Lower leg skin (tissue), 4 donors: ENCODE measurements at regions not wholly inside any gene's neighbourhood (a gene's known extent, or its start where the extent isn't known, plus 50 kb on each side); places are given as distances from the start of the nearest gene placed in this dataset.

Experiments used
- DNase-seq, 2 donors: peaks; one replicate each; pipeline ENCODE4 v3.0.0-alpha.2; 2019; ENCODE audit warnings: low spot score in 2 of 2
- H3K4me3 ChIP-seq: fragments of 200-600 bp; sonication (generic); 2 replicates; pipeline ENCODE4 v1.5.1; 2017; ENCODE audit warnings: mild to moderate bottlenecking, low read depth; ENCODE audit not compliant: poor library complexity, severe bottlenecking
- CTCF ChIP-seq, 3 donors: fragments of 450-650 bp; IDR thresholded peaks; one replicate each; pipeline ENCODE4 v1.5.1; 2016; ENCODE audit warnings: antibody characterized with exemption in 3 of 3, mild to moderate bottlenecking in 3 of 3, moderate library complexity in 2 of 3
- POLR2A ChIP-seq, 2 donors: fragments of 450-650 bp; IDR thresholded peaks; one replicate each; pipeline ENCODE4 v1.6.1; 2016 to 2017; ENCODE audit warnings: antibody characterized with exemption in 2 of 2, mild to moderate bottlenecking in 1 of 2, moderate library complexity in 1 of 2
- WGBS, 2 donors: methylation state at CpG; one replicate each; pipeline ENCODE4 v1.1.5; 2018; 5-methylcytosine and 5-hydroxymethylcytosine counted together
- intact Hi-C: fragments of 100-400 bp; cut with DNase I; formaldehyde crosslinking; loops from one replicate; pipeline ENCODE4 v1.15.0; 2023; ENCODE audit warnings: low total_unique reads

GRCh38 chr3:194816748-194817591, 131.3 kb downstream of the FAM43A start:
- TF ChIP-seq CTCF (IDR thresholded peaks at IDR 0.05), result no peak
- TF ChIP-seq POLR2A (IDR thresholded peaks at IDR 0.05), result no peak
- intact Hi-C loops, result no loop called here
- WGBS, 2 donors, result 90 to 93% methylated on average over 12 of the region's 12 CpGs
- H3K4me3 ChIP-seq, result no peak overlapping the region
- DNase-seq, result peak in 1 of 2 donors; percentile 7

DNA sequence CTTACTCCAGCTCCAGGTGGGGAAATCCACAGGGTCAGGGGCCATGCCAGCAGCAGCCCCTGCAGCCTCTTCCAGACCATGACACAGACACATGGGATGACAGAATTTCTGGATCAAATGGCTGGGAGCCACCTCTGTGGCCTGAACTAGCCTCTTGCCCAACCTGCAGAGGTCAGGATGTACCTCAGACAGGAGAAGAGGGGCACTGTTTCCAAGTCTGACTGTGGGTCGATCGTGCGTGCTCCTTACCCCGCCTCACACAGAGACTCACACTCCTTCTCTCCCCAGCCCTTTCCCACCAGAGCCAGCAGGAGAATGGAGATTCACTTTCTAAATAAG, 131.9 kb downstream of the FAM43A start:
- WGBS, 2 donors, result 69 to 70% methylated on average over 4 of the region's 4 CpGs
- DNase-seq, result peak in 1 of 2 donors; percentile 54
- H3K4me3 ChIP-seq, result no peak overlapping the region
- TF ChIP-seq POLR2A (IDR thresholded peaks at IDR 0.05) (no peak), CTCF (IDR thresholded peaks at IDR 0.05) (no peak)
- intact Hi-C loops, result no loop called here

GRCh38 chr3:194817936-194818335, 132.3 kb downstream of the FAM43A start:
- TF ChIP-seq POLR2A (IDR thresholded peaks at IDR 0.05), result no peak
- no peak for TF ChIP-seq CTCF (IDR thresholded peaks at IDR 0.05)
- WGBS, 2 donors, result 67 to 76% methylated on average over 6 of the region's 6 CpGs
- intact Hi-C loops, result no loop called here
- DNase-seq, result no peak
- no peak overlapping the region for H3K4me3 ChIP-seq

DNA sequence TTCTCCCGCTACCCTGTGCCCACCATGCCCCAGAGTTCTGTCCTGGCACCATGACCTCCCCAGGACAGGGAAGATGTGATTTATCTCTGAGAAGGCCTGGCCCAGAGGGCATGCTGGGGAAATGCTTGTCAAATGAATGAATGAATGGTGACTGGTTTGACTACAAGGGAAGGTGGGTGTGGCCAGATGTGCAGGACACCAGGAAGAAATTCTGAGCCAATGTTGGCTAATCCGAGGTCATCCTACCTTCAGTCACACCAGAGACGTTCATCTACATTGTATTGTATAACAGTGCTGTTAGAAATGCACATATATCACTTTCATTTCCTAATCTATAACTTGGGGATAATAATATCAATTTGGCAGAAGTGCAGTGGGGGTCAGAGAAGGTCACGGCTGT, 138.4 kb downstream of the FAM43A start:
- DNase-seq, result no peak
- WGBS, 2 donors, result 80 to 83% methylated on average over 4 of the region's 4 CpGs
- H3K4me3 ChIP-seq, result no peak overlapping the region
- TF ChIP-seq CTCF (IDR thresholded peaks at IDR 0.05) (no peak), POLR2A (IDR thresholded peaks at IDR 0.05) (no peak)
- intact Hi-C loops, result no loop called here

DNA sequence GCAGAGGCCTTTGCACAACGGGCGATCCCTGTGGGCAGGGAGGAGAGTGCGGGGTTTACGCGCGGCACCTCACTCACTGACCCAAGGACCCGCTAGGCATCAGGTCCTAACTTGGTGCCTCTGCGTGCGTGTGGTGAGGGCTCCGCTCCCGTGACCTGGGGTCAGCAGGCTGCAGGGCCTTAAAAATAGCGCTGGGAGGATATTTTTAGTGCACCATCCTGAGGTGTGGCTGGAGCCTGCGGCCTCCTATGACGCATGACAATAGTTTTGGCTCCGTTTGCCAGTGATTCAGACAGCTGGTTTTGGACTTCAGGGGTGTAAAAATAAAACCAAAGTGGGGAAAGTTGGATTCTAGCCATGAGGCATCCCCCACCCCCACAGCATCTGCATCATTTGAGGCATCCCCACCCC, 139.0 kb downstream of the FAM43A start:
- 54 to 66% methylated on average over 15 of the region's 15 CpGs for WGBS, 2 donors
- intact Hi-C loops, result no loop called here
- H3K4me3 ChIP-seq, result no peak overlapping the region
- TF ChIP-seq POLR2A (IDR thresholded peaks at IDR 0.05) (no peak), CTCF (IDR thresholded peaks at IDR 0.05) (no peak)
- DNase-seq, result no peak

GRCh38 chr3:194826594-194826993, 140.9 kb downstream of the FAM43A start:
- H3K4me3 ChIP-seq, result no peak overlapping the region
- TF ChIP-seq POLR2A (IDR thresholded peaks at IDR 0.05) (no peak), CTCF (IDR thresholded peaks at IDR 0.05) (no peak)
- intact Hi-C loops, result no loop called here
- WGBS, 2 donors, result 93 to 94% methylated on average over 6 of the region's 6 CpGs
- DNase-seq, result no peak
